HG03439 (cell line): ENCODE measurements at regions not wholly inside any gene's neighbourhood (a gene's known extent, or its start where the extent isn't known, plus 50 kb on each side); places are given as distances from the start of the nearest gene placed in this dataset.

ENCODE experiments used
- ATAC-seq: cut with Tn5 transposase; IDR thresholded peaks from one replicate; pipeline ENCODE4 v1.9.1; 2021; ENCODE audit warnings: mild to moderate bottlenecking, moderate library complexity; ENCODE audit not compliant: unreplicated experiment

- ATAC-seq: no peak
These were observed 119.8 kb upstream of the TLE3 start for GRCh38 chr15:70217226-70218160.

- no peak for ATAC-seq
These were observed 118.2 kb upstream of the TLE3 start for GRCh38 chr15:70215951-70216350.

- no peak for ATAC-seq
These were observed 117.4 kb upstream of the TLE3 start for GRCh38 chr15:70214941-70215635.

- no peak for ATAC-seq
These were observed 116.6 kb upstream of the TLE3 start for GRCh38 chr15:70214276-70214675.

GRCh38 chr15:70213794-70214193 is 116.1 kb upstream of the TLE3 start:
- ATAC-seq: no peak

- no peak for ATAC-seq
These were observed 115.2 kb upstream of the TLE3 start for GRCh38 chr15:70212963-70213315.

- ATAC-seq: no peak
These were observed 114.7 kb upstream of the TLE3 start for GRCh38 chr15:70212286-70212962.

GRCh38 chr15:70210528-70210927 is 112.8 kb upstream of the TLE3 start:
- no peak for ATAC-seq

GRCh38 chr15:70210076-70210475 is 112.4 kb upstream of the TLE3 start:
- ATAC-seq: no peak

- no peak for ATAC-seq
These were observed 111.8 kb upstream of the TLE3 start for GRCh38 chr15:70209499-70209898.

- no peak for ATAC-seq
These were observed 110.6 kb upstream of the TLE3 start for GRCh38 chr15:70208332-70208731.

- no peak for ATAC-seq
These were observed 109.0 kb upstream of the TLE3 start for GRCh38 chr15:70206668-70207067.

GRCh38 chr15:70204652-70205051 is 106.9 kb upstream of the TLE3 start:
- ATAC-seq: no peak

- no peak for ATAC-seq
These were observed 106.4 kb upstream of the TLE3 start for GRCh38 chr15:70203981-70204560.

- ATAC-seq: no peak
These were observed 105.0 kb upstream of the TLE3 start for GRCh38 chr15:70202756-70203155.

- ATAC-seq: no peak
These were observed 103.7 kb upstream of the TLE3 start for GRCh38 chr15:70201425-70201775.

- no peak for ATAC-seq
These were observed 103.1 kb upstream of the TLE3 start for GRCh38 chr15:70200511-70201424.

- no peak for ATAC-seq
These were observed 102.1 kb upstream of the TLE3 start for GRCh38 chr15:70199540-70200410.

GRCh38 chr15:70199124-70199482 is 101.4 kb upstream of the TLE3 start:
- no peak for ATAC-seq
